IMR-90 (cell line): ENCODE measurements at regions not wholly inside any gene's neighbourhood (a gene's known extent, or its start where the extent isn't known, plus 50 kb on each side); places are given as distances from the start of the nearest gene placed in this dataset.
"Not testable (repeated sequence)": the region's sequence is repeated elsewhere in the genome, so short reads cannot be mapped to it uniquely, and the experiment has no call there.

ENCODE experiments used
- ATAC-seq: fragments of 200-7000 bp; cut with Tn5 transposase; 2 replicates; pipeline ENCODE4 v1.9.1; 2020; ENCODE audit warnings: low read depth, mild to moderate bottlenecking, moderate library complexity
- BruUV-seq: library from RNA; stranded (reverse); fragments of 400-500 nt; replicated peaks from 2 replicates; lab custom pipeline; 2021; lab: Mats Ljungman, UMichigan
- CTCF ChIA-PET: fragments of 300-600 bp; formaldehyde crosslinking; extraction: SDS; loops from one replicate; lab custom pipeline; 2021; ENCODE audit warnings: antibody characterized with exemption; lab: Yijun Ruan, JAX
- POLR2A ChIA-PET: fragments of 300-600 bp; sonication (Branson Sonifier 250); formaldehyde crosslinking; loops from one replicate; lab custom pipeline; 2022; ENCODE audit warnings: antibody characterized with exemption; ENCODE audit not compliant: unreplicated experiment; lab: Charles Lee
- DNase-seq: peaks from one replicate; pipeline ENCODE4 v3.0.0; 2013
- H2AFZ ChIP-seq: replicated peaks from 2 replicates; pipeline ENCODE3; 2013; ENCODE audit warnings: low read length, mild to moderate bottlenecking; ENCODE audit not compliant: poor library complexity
- H2AK5ac ChIP-seq: 2 replicates; pipeline ENCODE4 v1.6.1; 2013; ENCODE audit warnings: low read depth, low read length, inconsistent platforms
- H2AK9ac ChIP-seq: replicated peaks from 2 replicates; pipeline ENCODE3; 2013; ENCODE audit warnings: mild to moderate bottlenecking, low read depth, low read length, moderate library complexity; ENCODE audit not compliant: poor library complexity
- H2BK120ac ChIP-seq: 2 replicates; pipeline ENCODE4 v1.6.1; 2013; ENCODE audit warnings: low read depth, low read length, inconsistent platforms
- H2BK15ac ChIP-seq: 3 replicates; pipeline ENCODE4 v1.6.1; 2013; ENCODE audit warnings: low read depth, low read length, inconsistent platforms
- H2BK20ac ChIP-seq: 2 replicates; pipeline ENCODE4 v1.6.1; 2013; ENCODE audit warnings: low read depth, mild to moderate bottlenecking, inconsistent platforms, low read length, moderate library complexity
- H2BK5ac ChIP-seq: 2 replicates; pipeline ENCODE4 v1.6.1; 2013; ENCODE audit warnings: mild to moderate bottlenecking, low read depth, low read length, inconsistent platforms; ENCODE audit not compliant: poor library complexity, severe bottlenecking
- H3K14ac ChIP-seq: replicated peaks from 2 replicates; pipeline ENCODE4 v1.6.1; 2013; ENCODE audit warnings: low read depth, low read length, inconsistent platforms
- H3K18ac ChIP-seq: 2 replicates; pipeline ENCODE4 v1.6.1; 2013; ENCODE audit warnings: low read depth, low read length, control low read depth
- H3K23ac ChIP-seq: 2 replicates; pipeline ENCODE4 v1.6.1; 2013; ENCODE audit warnings: low read depth, low read length, inconsistent platforms
- H3K27ac ChIP-seq: 2 replicates; pipeline ENCODE4 v1.5.1; 2013; ENCODE audit warnings: mild to moderate bottlenecking, control low read depth, low read length; ENCODE audit not compliant: insufficient read depth
- H3K27me3 ChIP-seq: 2 replicates; pipeline ENCODE4 v1.6.1; 2013; ENCODE audit warnings: low read length; ENCODE audit not compliant: control insufficient read depth, insufficient read depth
- H3K36me3 ChIP-seq: 2 replicates; pipeline ENCODE4 v1.6.1; 2013; ENCODE audit warnings: low read length, mixed read lengths; ENCODE audit not compliant: control insufficient read depth, insufficient read depth
- H3K4ac ChIP-seq: 2 replicates; pipeline ENCODE4 v1.6.1; 2013; ENCODE audit warnings: low read depth, low read length, inconsistent platforms
- H3K4me1 ChIP-seq: 2 replicates; pipeline ENCODE4 v1.6.1; 2013; ENCODE audit warnings: low read length, mixed read lengths; ENCODE audit not compliant: control insufficient read depth, insufficient read depth
- H3K4me2 ChIP-seq: 2 replicates; pipeline ENCODE4 v1.6.1; 2013; ENCODE audit warnings: low read depth, mild to moderate bottlenecking, control low read depth, low read length, moderate library complexity
- H3K4me3 ChIP-seq: 2 replicates; pipeline ENCODE4 v1.5.1; 2013; ENCODE audit warnings: low read depth, mild to moderate bottlenecking, control low read depth, low read length, moderate library complexity; ENCODE audit not compliant: insufficient read depth
- H3K56ac ChIP-seq: 2 replicates; pipeline ENCODE4 v1.6.1; 2013; ENCODE audit warnings: low read length, inconsistent platforms; ENCODE audit not compliant: insufficient read depth; ENCODE audit errors: extremely low read depth
- H3K79me1 ChIP-seq, 2 experiments: 2 replicates each; pipeline ENCODE4 v1.6.1; 2013; ENCODE audit warnings: low read length in 2 of 2, inconsistent platforms in 1 of 2, low read depth in 1 of 2
- H3K9ac ChIP-seq: 2 replicates; pipeline ENCODE4 v1.6.1; 2013; ENCODE audit warnings: low read depth, low read length, control low read depth
- H3K9me1 ChIP-seq: 2 replicates; pipeline ENCODE4 v1.6.1; 2013; ENCODE audit warnings: low read length, inconsistent platforms; ENCODE audit not compliant: insufficient read depth
- H3K9me3 ChIP-seq: 2 replicates; pipeline ENCODE4 v1.6.1; 2013; ENCODE audit warnings: low read length; ENCODE audit not compliant: control insufficient read depth, insufficient read depth
- H4K20me1 ChIP-seq: 2 replicates; pipeline ENCODE4 v1.6.1; 2013; ENCODE audit warnings: low read length, inconsistent platforms; ENCODE audit not compliant: insufficient read depth
- H4K5ac ChIP-seq: 2 replicates; pipeline ENCODE4 v1.6.1; 2013; ENCODE audit warnings: mild to moderate bottlenecking, low read depth, low read length, control low read depth
- H4K8ac ChIP-seq, 2 experiments: 2 replicates each; pipeline ENCODE4 v1.6.1; 2013; ENCODE audit warnings: low read depth in 2 of 2, low read length in 2 of 2, control low read depth in 1 of 2, inconsistent platforms in 1 of 2
- H4K91ac ChIP-seq: 2 replicates; pipeline ENCODE4 v1.6.1; 2013; ENCODE audit warnings: low read depth, low read length, inconsistent platforms; ENCODE audit not compliant: insufficient read depth
- WGBS, 2 experiments: methylation state at CpG; one replicate each; pipeline versions ENCODE4 v1.1.5 to v1.1.7; 2013; ENCODE audit warnings: missing lambda C conversion rate in 2 of 2; ENCODE audit not compliant: insufficient read length in 1 of 2; ENCODE audit errors: extremely low coverage in 2 of 2; 5-methylcytosine and 5-hydroxymethylcytosine counted together
- dilution Hi-C: fragments of 300-500 bp; cut with HindIII; formaldehyde crosslinking; loops from one replicate; pipeline ENCODE4 v1.14.3; 2018; ENCODE audit warnings: low sequenced_read_pairs; ENCODE audit not compliant: unreplicated experiment
- in situ Hi-C: fragments of 300-500 bp; cut with MboI; formaldehyde crosslinking; loops from 3 replicates; pipeline ENCODE4 v1.14.3; 2019; ENCODE audit warnings: low sequenced_read_pairs, inconsistent platforms, mixed read lengths
- intact Hi-C: fragments of 100-400 bp; cut with micrococcal nuclease; formaldehyde crosslinking; loops from 2 replicates; pipeline ENCODE4 v1.10.0; 2022

GRCh38 chr13:57909833-57910232 is 278.3 kb downstream of the PCDH17 start:
- 85% methylated on average over 4 of the region's 11 CpGs; no CpG with 5 or more reads in 1 of the 2 experiments for WGBS, 2 experiments
- BruUV-seq, H4K5ac ChIP-seq, H2AK9ac ChIP-seq, H2BK120ac ChIP-seq, H3K56ac ChIP-seq, H2BK15ac ChIP-seq, H3K27ac ChIP-seq, H4K20me1 ChIP-seq, H3K79me1 ChIP-seq, H2AK5ac ChIP-seq, intact Hi-C loops, H4K91ac ChIP-seq, POLR2A ChIA-PET, H2AFZ ChIP-seq, H3K14ac ChIP-seq, H3K36me3 ChIP-seq, DNase-seq, H3K23ac ChIP-seq, H3K4ac ChIP-seq, H3K4me2 ChIP-seq, H3K27me3 ChIP-seq, CTCF ChIA-PET, ATAC-seq, H3K18ac ChIP-seq, H2BK5ac ChIP-seq, H4K8ac ChIP-seq, dilution Hi-C loops, H3K4me1 ChIP-seq, H3K9ac ChIP-seq, H3K4me3 ChIP-seq, H3K9me1 ChIP-seq, in situ Hi-C loops, H2BK20ac ChIP-seq, H3K9me3 ChIP-seq: not testable (repeated sequence)
